CD4-positive, CD25-positive, alpha-beta regulatory T cell (primary cell): ENCODE measurements at regions not wholly inside any gene's neighbourhood (a gene's known extent, or its start where the extent isn't known, plus 50 kb on each side); places are given as distances from the start of the nearest gene placed in this dataset.

Experiments used
- ATAC-seq, 2 donors: fragments of 150-1000 bp; cut with Tn5 transposase; one replicate each; pipeline ENCODE4 v1.10.0; 2021; ENCODE audit warnings: low read depth in 2 of 2, moderate number of reproducible peaks in 2 of 2, moderate library complexity in 1 of 2
- DNase-seq, 3 donors: peaks; one replicate each; pipeline versions ENCODE4 v3.0.0 to v3.0.0-alpha.2; 2012 to 2022; ENCODE audit warnings: mixed read lengths in 1 of 3
- H3K27ac ChIP-seq: one replicate; pipeline ENCODE4 v1.7.0; 2013; ENCODE audit warnings: mild to moderate bottlenecking, low read length; ENCODE audit not compliant: insufficient read depth, poor library complexity, severe bottlenecking
- H3K27me3 ChIP-seq: one replicate; pipeline ENCODE4 v1.7.0; 2013; ENCODE audit warnings: low read length; ENCODE audit not compliant: control insufficient read depth, insufficient read depth
- H3K36me3 ChIP-seq: one replicate; pipeline ENCODE4 v1.7.0; 2013; ENCODE audit warnings: mild to moderate bottlenecking, low read length, moderate library complexity; ENCODE audit not compliant: control insufficient read depth, insufficient read depth
- H3K4me1 ChIP-seq: 2 replicates; pipeline ENCODE4 v1.7.0; 2013; ENCODE audit warnings: mild to moderate bottlenecking, low read length; ENCODE audit not compliant: insufficient read depth, control insufficient read depth, poor library complexity, severe bottlenecking
- H3K4me3 ChIP-seq: one replicate; pipeline ENCODE4 v1.7.0; 2013; ENCODE audit warnings: low read depth, mild to moderate bottlenecking, low read length, moderate library complexity
- H3K9me3 ChIP-seq, 2 experiments: 1 replicate in 1 of 2; 2 replicates in 1 of 2; pipeline ENCODE4 v1.7.0; 2013; ENCODE audit warnings: low read length in 2 of 2, mild to moderate bottlenecking in 1 of 2, moderate library complexity in 1 of 2; ENCODE audit not compliant: control insufficient read depth in 2 of 2
- H3K27ac Mint-ChIP-seq, 3 donors: one replicate each; pipeline ENCODE4 v1.8.0; 2020 to 2022; ENCODE audit warnings: mild to moderate bottlenecking in 3 of 3, mixed read lengths in 3 of 3, moderate library complexity in 2 of 3
- H3K27me3 Mint-ChIP-seq: one replicate; pipeline ENCODE4 v1.8.0; 2022; ENCODE audit warnings: mild to moderate bottlenecking, mixed read lengths
- H3K36me3 Mint-ChIP-seq: one replicate; pipeline ENCODE4 v1.8.0; 2020; ENCODE audit warnings: mixed read lengths
- H3K4me1 Mint-ChIP-seq, 4 donors: one replicate each; pipeline ENCODE4 v1.8.0; 2020 to 2022; ENCODE audit warnings: mixed read lengths in 4 of 4, mild to moderate bottlenecking in 1 of 4
- H3K4me3 Mint-ChIP-seq, 4 donors: one replicate each; pipeline ENCODE4 v1.8.0; 2020 to 2022; ENCODE audit warnings: mild to moderate bottlenecking in 4 of 4, mixed read lengths in 4 of 4, moderate library complexity in 3 of 4
- H3K9me3 Mint-ChIP-seq, 7 donors: one replicate each; pipeline ENCODE4 v1.8.0; 2020 to 2022; ENCODE audit warnings: mixed read lengths in 7 of 7, mild to moderate bottlenecking in 3 of 7, moderate library complexity in 2 of 7

DNA sequence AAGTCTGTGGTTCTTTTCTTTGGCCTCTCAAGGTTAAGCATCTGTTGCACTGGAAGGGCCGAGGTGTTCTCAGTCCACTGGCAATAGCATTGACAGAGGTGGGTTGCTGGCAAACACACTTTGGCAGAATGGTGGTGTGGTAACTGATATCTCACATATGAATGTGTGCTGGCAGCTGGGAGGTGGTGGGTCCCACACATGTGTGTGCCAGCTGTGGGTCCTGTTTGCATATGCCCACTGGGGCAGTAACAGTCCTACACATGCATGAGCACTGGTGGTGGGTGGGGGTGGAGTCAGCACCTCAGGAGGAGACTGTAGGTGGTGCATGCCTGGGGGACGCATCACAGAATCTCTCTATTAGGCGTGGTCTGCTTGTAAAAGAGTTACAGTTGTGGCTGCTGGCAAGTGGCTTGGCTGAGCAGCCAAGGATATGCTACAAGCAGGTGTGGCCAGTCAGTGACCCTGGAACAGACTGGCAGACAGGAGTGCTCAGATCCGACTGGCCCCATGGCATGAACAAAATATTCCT, 934.3 kb downstream of the GRIK2 start:
- Histone ChIP-seq H3K4me1 (no peaks in the 10 kb centered on the region), H3K36me3 (no peaks in the 10 kb centered on the region), H3K27me3 (no peaks in the 10 kb centered on the region), H3K4me3 (no peak overlapping the region), H3K27ac (no peak overlapping the region), H3K9me3 (no peaks in the 10 kb centered on the region)
- Mint-ChIP-seq H3K9me3 (peaks cover 2 to 9% (median 6%) of the 10 kb centered on the region in 7 donors), H3K27ac (no peak overlapping the region), H3K36me3 (no peaks in the 10 kb centered on the region), H3K4me3 (no peak overlapping the region), H3K4me1 (no peaks in the 10 kb centered on the region), H3K27me3 (no peaks in the 10 kb centered on the region)
- ATAC-seq (no peak), DNase-seq (no peak)

DNA sequence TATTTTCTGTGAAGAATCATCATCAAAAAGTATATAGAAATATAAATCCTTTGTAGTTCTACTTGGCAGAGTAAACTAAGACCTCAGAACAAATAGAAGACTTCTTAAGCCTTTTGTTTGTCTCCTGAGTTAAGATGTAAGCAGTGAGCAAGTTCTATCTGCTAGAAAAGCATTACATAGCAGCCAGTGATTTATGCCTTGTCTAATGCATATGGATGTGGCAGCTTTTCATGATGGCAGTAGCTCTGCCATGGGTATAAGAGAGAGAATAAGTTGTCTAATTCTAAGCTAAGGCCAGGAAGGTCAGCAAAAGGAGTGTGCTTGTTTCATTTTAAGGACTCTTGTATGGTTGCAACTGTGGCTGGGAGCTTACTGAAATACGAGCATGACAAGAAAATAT, 920.2 kb downstream of the GRIK2 start:
- no peaks in the 10 kb centered on the region for H3K4me1 ChIP-seq
- ATAC-seq (no peak), DNase-seq (no peak)
- peaks cover 2 to 11% of the 10 kb centered on the region in 2 experiments for H3K9me3 ChIP-seq
- no peaks in the 10 kb centered on the region for H3K4me1 Mint-ChIP-seq
- H3K36me3 Mint-ChIP-seq: no peaks in the 10 kb centered on the region
- peaks cover 2 to 28% (median 4%) of the 10 kb centered on the region in 7 donors for H3K9me3 Mint-ChIP-seq
- no peak overlapping the region for H3K4me3 Mint-ChIP-seq
- no peaks in the 10 kb centered on the region for H3K36me3 ChIP-seq
- H3K27me3 ChIP-seq: no peaks in the 10 kb centered on the region
- no peak overlapping the region for H3K27ac ChIP-seq
- H3K4me3 ChIP-seq: no peak overlapping the region
- H3K27ac Mint-ChIP-seq: no peak overlapping the region
- no peaks in the 10 kb centered on the region for H3K27me3 Mint-ChIP-seq

- no peak overlapping the region for H3K4me3 Mint-ChIP-seq
- no peaks in the 10 kb centered on the region for H3K36me3 ChIP-seq
- H3K27ac Mint-ChIP-seq: no peak overlapping the region
- H3K27me3 ChIP-seq: no peaks in the 10 kb centered on the region
- H3K36me3 Mint-ChIP-seq: no peaks in the 10 kb centered on the region
- no peaks in the 10 kb centered on the region for H3K27me3 Mint-ChIP-seq
- DNase-seq (no peak), ATAC-seq (no peak)
- H3K27ac ChIP-seq: no peak overlapping the region
- H3K9me3 Mint-ChIP-seq: peaks cover 1 to 21% (median 4%) of the 10 kb centered on the region in 7 donors
- H3K4me3 ChIP-seq: no peak overlapping the region
- H3K9me3 ChIP-seq: peaks cover 4 to 21% of the 10 kb centered on the region in 2 experiments
- H3K4me1 Mint-ChIP-seq: no peaks in the 10 kb centered on the region
- no peaks in the 10 kb centered on the region for H3K4me1 ChIP-seq
These were observed 916.2 kb downstream of the GRIK2 start for GRCh38 chr6:102309700-102310099.

DNA sequence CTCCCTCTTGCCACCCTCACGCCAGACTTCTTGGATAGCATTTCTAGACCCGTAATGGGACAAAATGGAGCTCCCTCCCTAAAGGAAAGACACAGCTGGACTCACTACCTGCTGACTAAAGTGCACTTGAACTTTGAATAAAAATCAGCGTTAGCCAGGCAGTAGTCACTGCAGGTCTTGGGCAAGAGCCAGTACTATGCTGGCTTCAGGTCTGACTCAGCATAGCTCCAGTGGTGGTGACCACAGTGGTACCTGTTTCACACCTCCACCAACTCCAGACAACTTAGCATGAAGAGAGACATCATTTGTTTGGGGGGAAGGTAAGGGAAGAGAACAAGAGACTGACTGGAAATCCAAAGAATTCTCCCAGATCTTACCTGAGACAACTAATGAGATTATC, 906.8 kb downstream of the GRIK2 start:
- DNase-seq: no peak
- no peak overlapping the region for H3K27ac Mint-ChIP-seq
- peaks cover 0 to 5% (median 0%) of the 10 kb centered on the region in 4 donors for H3K4me1 Mint-ChIP-seq
- H3K9me3 ChIP-seq: no peaks in the 10 kb centered on the region
- H3K4me3 ChIP-seq: no peak overlapping the region
- no peaks in the 10 kb centered on the region for H3K36me3 ChIP-seq
- H3K27me3 Mint-ChIP-seq: no peaks in the 10 kb centered on the region
- H3K4me3 Mint-ChIP-seq: no peak overlapping the region
- no peaks in the 10 kb centered on the region for H3K4me1 ChIP-seq
- H3K27ac ChIP-seq: no peak overlapping the region
- peaks cover 5 to 22% (median 14%) of the 10 kb centered on the region in 7 donors for H3K9me3 Mint-ChIP-seq
- no peak for ATAC-seq
- H3K36me3 Mint-ChIP-seq: no peaks in the 10 kb centered on the region
- no peaks in the 10 kb centered on the region for H3K27me3 ChIP-seq

GRCh38 chr6:102298051-102298450, 904.5 kb downstream of the GRIK2 start:
- H3K27ac Mint-ChIP-seq: no peak overlapping the region
- Histone ChIP-seq H3K27me3 (no peaks in the 10 kb centered on the region), H3K27ac (no peak overlapping the region), H3K36me3 (no peaks in the 10 kb centered on the region), H3K9me3 (no peaks in the 10 kb centered on the region), H3K4me1 (no peaks in the 10 kb centered on the region), H3K4me3 (no peak overlapping the region)
- H3K4me3 Mint-ChIP-seq: no peak overlapping the region
- H3K36me3 Mint-ChIP-seq: no peaks in the 10 kb centered on the region
- H3K27me3 Mint-ChIP-seq: no peaks in the 10 kb centered on the region
- no peak for DNase-seq
- no peak for ATAC-seq
- peaks cover 0 to 5% (median 0%) of the 10 kb centered on the region in 4 donors for H3K4me1 Mint-ChIP-seq
- peaks cover 5 to 40% (median 15%) of the 10 kb centered on the region in 7 donors for H3K9me3 Mint-ChIP-seq
